ENCODE measurements at regions not wholly inside any gene's neighbourhood (a gene's known extent, or its start where the extent isn't known, plus 50 kb on each side); places are given as distances from the start of the nearest gene placed in this dataset.

- no peak for DNase-seq
These were observed 187.8 kb downstream of the MYLK4 start for GRCh38 chr6:2562721-2563451.

DNA sequence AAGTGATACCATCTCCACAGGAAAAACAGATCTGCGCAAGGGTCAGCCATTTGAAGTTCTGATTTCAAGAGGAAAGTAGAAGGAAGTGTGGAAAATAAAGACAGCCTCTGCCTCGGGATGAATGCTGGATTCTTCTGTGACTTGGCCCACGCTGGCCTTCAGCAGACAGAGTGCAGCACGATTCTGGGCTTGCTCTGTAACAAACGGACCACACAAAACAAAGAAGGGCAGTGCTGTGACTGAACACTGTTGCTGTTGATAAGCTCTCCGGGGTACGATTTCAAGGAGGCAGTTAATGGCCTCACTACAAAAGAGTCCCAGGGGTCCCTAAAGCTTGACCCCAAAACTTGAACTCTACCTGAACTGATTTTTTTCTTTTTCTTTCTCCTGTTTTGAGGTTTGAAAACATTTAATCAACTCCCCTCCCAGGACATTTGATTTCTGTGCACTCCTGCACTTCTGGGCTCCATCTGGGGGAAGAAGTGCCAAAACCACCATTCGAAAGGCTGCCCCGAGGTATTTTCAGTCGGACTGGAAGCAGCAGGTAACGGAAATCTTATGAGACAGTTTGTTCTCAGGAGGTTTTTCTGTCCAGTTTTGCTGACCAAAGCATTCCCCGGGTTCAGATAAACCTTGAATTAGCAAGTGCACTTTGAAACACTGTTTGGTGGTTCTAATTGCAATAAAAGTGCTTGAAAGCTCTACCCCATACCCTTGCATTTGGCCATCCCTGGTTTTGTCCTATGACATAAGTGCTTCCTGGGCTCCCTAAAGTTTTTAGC lies 189.6 kb downstream of the MYLK4 start:
- DNase-seq = no peak

DNA sequence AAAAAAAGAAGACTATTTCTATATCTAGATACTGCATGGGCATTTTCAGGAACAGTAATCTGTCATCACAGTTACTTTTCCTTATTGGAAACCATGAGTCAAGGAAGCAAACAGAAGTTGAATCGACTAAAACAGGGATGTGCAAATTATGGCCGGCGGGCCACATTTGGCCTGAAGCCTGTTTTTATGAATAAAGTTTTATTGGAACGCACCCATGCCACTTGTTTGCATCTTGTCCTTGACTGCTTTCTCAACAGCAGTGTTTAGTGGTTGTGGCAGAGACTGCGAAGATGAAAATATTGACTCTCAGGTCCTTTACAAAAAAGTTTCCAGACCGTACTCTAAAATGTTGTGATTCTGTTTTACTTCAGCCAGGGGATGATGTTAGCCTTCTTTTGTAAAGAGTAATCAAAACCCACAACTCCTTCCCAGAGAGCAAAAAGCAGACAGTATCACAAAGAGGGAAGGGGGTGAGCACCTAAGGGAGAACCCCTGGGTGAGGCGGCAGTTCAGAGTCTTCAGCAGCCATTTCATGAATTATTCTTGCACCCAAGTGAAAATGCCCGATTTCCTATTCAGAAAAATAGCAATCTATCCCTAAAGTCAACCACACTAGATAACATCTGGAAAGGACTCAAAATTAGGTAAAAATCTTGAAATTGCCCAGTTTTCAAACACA lies 190.4 kb downstream of the MYLK4 start:
- no peak for DNase-seq

- DNase-seq = no peak
These were observed 191.6 kb downstream of the MYLK4 start for GRCh38 chr6:2558861-2559801.

DNA sequence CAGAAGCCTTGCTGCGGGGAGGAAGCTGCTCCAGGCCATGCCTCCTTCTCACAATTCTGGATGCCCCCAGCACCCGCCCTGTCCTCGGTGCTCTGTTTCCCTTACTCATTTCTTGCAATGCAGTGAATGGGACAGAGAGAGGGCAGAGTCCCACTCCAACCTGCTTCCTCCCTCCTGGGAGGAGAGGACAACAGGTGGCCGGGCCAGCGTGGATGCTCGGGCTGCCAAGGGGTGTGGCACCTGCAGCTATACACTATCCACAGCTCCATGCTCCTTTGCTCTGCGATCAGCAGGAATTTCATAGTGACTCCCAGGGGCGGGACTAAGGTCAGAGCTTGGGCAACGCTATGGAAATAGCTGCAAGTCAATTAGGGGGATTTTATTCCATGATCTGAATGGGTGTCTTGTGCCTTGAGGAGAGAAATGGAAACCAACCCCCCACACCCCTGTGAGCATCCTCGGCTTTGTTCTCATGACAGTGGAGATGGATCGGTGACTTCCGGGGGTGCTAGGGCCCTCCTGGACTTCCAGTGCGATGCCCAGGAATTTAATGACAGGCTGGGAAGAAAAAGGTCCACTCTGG lies 192.5 kb downstream of the MYLK4 start:
- DNase-seq = no peak

DNA sequence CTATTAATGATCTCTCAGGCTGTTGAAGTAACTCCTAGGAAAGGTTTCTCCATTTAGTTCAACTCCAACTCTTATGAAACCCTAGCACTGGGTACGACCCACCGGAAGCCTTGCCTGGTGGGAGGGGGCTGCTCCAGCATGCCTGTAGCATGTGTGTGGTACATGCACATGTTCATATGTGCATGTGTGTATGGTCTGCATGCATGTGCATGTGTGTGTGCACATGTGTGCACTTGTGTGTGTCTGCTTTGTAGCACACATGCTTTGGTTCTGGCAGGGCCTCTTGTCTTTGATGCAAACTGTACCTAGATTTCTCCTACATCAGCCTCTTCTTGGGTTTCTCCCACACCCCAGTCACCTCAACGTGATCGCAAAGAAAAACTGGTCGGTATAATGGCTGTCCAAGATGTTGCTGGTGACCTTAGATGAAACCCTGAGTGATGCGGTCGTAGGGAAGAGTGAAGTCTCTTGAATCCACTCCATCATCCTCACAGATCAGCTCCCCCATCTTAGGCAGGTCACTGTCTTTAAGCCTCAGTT lies 193.5 kb downstream of the MYLK4 start:
- DNase-seq = no peak

DNA sequence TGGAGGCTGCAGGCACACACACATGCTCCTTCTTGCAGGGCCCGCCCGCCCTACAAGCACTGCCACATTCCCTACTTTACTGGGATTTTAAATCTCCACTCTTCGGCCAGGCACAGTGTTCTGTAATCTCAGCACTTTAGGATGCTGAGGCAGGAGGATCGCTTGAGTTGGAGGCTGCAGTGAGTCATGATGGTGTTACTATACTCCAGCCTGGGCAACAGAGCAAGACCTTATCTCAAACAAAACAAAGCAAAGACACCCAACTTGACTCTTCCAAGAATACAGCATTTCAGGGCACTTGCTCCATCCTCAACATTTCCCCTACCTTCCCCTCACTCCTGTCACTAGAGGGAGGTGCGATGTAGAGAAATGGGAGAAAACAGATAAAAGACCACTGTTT lies 194.0 kb downstream of the MYLK4 start:
- no peak for DNase-seq

DNA sequence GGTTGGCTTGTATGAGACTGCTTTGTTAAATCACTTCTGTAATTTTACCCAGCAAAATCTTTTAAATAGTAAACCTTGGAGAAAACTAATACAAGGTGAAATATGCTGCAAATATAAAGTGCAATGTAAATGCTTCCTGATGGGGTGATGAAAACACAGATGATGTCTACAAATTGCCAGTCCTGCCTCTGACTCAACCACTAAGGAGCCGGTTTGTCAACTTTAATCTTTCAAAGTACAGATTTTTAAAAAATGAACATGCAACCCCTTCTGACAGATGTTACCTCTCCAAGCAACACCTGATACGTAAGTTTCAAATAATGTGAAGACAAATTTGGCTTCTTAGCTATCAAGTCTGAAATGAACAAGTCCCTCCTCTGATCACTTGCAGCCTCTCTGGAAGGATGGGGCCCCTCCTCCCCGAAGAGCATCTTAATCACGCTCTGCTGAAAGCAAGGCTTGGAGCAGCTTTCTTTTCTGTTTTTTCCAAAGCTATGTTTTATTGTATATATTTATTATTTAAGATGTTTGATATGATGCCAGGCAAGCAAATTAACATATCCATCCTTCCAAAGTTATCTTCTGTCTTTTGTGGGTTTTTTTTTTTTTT lies 196.0 kb downstream of the MYLK4 start:
- no peak for DNase-seq

DNA sequence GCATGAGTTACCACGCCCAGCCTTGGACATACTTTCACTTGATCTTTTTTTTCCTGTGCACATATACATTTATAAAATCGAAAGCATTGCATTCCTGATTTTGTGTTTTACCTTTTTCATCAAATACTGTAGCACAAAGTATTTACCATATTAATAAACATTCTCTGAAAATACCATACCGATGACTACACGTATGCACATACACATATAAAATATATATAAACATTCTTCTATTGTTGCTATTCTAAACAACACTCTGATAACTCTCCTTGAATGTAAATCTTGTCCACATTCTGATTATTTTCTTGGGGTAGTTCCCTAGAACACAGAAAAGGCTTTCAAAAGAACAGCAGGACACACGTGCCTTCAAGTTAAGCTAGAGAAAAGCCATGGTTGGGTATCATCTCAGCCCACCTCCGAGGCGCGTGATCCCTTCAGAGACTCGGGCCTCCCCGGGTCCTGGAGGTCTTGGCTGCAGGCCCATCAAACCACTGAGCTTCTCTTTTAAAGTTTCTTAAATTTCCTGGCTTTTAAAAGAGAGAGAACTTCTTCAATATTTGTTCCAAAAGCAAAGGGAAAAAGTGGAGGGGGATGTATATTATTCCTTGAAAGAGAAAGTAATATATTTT lies 198.1 kb downstream of the MYLK4 start:
- no peak for DNase-seq

- no peak for DNase-seq
These were observed 199.0 kb downstream of the MYLK4 start for GRCh38 chr6:2551705-2552104.

DNA sequence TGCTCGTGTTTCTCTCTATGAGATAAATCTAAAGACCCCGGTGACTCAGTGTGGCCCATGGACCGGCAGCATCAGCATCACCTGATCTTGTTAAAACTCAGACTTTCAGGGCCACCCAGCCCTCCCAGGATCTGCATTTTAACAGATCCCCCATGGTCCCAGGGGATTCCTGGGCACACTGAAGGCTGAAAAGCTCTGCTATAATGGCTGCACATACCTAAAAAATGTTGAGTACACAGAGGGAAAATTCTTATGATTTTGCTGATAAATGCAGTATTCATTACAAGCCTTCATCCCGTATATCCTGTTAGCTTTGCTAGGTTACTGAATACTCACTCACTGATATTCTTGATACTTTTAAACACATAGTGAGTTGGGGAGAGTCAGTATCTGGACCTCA lies 200.5 kb downstream of the MYLK4 start:
- DNase-seq = no peak

GRCh38 chr6:2549834-2550233 lies 200.9 kb downstream of the MYLK4 start:
- no peak for DNase-seq

GRCh38 chr6:2547355-2547754 lies 203.4 kb downstream of the MYLK4 start:
- no peak for DNase-seq

GRCh38 chr6:2546901-2547300 lies 203.8 kb downstream of the MYLK4 start:
- no peak for DNase-seq

GRCh38 chr6:2545383-2546038 lies 205.2 kb downstream of the MYLK4 start:
- DNase-seq = no peak

DNA sequence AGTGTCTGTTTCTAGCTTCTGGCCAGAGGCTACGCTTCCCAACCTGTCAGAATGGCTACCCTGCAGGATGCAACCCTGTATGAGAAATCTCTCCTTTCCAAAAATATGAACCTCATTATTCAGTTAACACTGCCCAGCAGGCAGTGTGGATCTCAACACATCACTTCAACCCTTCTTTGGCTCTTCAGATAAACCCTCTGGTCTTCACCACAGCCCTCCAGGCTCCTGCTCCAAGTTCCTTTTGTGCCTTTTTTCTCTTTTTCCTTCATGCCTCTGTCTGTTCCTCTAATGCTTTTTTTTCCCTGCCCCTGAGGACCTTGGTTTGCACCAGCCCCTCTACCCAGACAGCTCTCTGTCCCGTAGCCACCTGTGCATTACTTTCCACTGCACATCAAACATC lies 207.4 kb downstream of the MYLK4 start:
- no peak for DNase-seq

DNA sequence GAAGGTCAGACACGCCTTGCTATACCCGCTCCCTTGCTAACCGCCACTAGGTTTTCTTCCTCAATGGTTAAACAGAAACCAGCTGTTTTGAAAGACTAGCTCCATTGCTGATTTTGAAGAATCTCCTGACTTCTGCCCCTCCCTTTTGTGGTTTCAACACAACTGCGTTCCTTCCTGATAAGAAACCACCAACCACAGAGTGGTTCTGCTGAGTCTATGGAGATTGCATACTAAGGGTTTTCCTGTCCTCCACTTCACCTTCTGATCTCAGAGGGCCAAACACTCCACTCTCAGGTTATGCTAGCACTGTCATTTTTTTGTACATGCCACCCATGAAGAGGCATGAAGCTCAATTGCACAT lies 207.9 kb downstream of the MYLK4 start:
- no peak for DNase-seq

DNA sequence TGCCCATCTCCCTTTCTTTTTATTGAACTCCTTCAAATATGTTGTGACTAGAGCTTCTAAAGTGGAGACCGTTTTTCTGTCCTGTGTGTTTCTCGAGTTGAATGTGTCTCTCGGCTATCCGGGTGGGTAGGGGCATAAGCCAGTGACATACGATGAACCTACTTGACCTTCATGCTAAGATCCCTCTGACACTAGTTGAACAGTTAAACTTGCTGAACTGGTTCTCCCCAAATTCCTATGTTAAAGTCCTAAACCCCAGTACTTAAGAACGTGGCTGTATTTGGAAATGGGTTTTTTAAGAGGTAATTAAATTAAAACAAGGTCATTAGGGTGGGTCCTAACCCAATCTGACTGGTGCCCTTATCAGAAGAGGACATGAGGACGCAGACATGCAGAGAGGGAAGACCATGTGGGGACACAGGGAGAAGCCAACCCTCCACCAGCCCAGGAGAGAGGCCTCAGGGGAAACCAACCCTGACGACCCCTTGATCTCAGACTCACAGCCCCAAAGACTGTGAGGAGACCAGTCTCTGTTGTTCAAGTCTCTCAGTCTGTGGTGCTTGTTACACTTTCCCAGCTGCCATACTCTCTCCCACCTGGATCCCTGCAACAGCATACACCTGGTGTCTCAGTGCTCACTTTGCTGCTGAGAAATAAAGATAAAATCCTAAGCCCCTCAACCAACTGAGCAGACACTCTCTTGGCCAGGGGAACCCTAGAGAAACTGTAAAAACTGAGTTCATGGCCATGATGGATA lies 208.4 kb downstream of the MYLK4 start:
- DNase-seq = no peak

- DNase-seq = no peak
These were observed 214.3 kb downstream of the MYLK4 start for GRCh38 chr6:2536451-2536850.

- no peak for DNase-seq
These were observed 215.2 kb downstream of the MYLK4 start for GRCh38 chr6:2535506-2535905.

All from activated CD8-positive, alpha-beta memory T cell treated with anti-CD3 and anti-CD28 coated beads, Interleukin-2, amount 50 U/mL, for 48 hours (primary cell).